IPS DF 19.7 (cell line): ENCODE measurements at regions not wholly inside any gene's neighbourhood (a gene's known extent, or its start where the extent isn't known, plus 50 kb on each side); places are given as distances from the start of the nearest gene placed in this dataset.
"Not testable (repeated sequence)": the region's sequence is repeated elsewhere in the genome, so short reads cannot be mapped to it uniquely, and the experiment has no call there.

Experiments used
- DNase-seq: peaks from one replicate; pipeline ENCODE4 v3.0.0-alpha.2; 2013; ENCODE audit warnings: low read depth, low spot score

DNA sequence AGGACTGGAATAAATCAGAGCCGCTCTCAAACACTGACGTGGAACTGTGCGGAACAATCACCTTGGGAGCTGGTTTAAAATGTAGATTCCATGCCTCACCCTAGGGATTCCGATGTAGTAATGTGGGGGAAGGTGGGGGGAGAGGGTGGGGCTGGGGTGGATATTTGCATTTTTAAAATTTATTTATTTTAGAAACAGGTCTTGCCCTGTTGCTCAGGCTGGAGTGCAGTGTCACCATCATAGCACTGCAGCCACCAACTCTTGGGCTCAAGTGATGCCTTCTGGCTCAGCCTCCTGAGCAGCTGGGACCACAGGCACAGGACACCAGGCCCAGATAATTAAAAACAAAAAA, 101.9 kb upstream of the SEC22B start:
- not testable (repeated sequence) for DNase-seq

DNA sequence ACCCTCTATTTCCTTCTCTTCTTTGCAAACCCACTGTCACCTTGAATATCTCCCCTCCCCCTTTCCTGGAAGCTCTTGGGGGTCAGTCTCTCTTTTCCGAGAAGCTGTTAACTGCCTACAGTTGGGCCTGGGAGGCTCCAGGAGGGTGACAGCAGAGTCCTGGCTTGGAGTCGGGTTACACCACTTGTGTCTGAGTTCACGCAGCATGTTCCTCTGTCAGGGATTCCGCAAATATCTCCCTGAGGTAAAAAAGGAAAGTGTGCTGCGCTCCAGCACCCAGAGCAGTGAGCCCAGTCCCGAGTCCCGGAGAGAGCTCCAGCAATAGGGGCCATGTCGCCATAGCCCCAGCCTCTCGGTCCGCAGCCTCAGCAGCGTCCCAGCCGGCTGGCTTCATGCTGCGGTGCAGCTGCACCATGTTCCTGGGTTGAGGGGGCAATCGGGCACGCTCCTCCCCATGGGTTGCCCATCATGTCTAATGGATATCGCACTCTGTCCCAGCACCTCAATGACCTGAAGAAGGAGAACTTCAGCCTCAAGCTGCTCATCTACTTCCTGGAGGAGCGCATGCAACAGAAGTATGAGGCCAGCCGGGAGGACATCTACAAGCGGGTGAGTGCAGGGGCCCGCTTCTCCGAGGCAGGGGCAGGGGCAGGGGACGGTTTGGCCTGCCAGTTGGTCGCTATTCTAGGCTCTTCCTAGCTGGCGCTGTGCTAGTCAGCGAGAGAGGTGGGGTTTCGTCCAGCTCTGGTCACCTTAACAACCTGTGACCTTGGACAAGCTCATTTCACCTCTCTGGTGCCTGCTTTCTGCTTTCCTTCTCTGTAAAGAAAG, 101.3 kb upstream of the SEC22B start:
- not testable (repeated sequence) for DNase-seq

DNA sequence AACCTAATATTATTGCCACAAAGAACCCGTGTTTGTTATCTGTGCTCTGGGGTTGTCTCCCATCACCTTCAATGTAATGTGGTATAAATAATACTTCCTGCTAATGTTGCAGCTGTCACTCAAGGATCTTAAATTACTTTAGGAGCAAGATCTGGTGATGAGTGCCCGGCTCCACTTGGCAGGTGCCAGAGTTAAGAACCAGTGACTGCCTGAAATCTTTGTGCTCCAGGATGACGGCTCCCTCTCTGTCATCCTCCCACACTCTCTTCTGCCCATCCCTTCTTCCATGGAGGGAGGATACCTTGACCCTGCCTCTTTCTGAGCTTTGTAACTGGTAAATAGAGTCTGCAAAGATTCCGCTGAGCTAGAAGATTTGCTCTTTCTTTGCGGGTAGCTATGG, 100.4 kb upstream of the SEC22B start:
- DNase-seq = not testable (repeated sequence)

DNA sequence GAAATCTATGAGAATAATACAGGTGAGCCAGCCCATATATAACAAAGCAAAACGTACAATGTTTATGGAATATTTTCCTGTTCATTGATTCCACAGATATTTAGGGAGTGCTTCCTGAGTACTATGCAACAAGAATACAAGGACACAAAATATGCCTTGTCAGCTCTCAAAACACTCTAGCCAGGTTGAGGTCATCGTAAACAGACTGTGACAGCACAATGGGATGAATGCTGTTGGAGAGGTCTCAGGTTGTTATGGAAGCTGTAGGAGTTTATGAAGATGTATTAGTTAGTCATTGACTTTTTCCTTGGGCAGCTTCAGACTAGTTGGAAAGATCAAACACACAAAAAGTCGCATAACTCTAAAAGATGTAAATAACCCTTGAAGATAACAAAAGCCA, 98.1 kb upstream of the SEC22B start:
- not testable (repeated sequence) for DNase-seq

DNA sequence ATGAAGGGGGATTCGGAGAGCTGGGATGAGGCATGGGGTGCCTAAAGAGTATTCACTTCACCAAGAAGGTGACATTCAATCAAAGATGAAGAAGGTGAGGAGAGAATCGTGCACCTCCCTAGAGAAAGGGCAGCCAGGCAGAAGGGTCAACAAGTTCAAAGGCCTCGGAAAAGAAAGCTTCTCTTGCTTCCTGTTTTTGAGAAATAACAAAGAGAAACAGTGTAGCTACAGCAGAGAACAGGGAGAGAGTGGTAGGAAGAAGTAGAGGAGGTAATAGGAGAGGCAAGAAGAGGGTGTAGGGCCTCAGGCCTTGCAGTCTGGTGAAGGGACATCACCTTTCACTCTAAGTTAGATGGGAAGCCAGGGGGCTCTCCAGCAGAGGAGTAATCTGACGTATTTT, 97.0 kb upstream of the SEC22B start:
- not testable (repeated sequence) for DNase-seq

DNA sequence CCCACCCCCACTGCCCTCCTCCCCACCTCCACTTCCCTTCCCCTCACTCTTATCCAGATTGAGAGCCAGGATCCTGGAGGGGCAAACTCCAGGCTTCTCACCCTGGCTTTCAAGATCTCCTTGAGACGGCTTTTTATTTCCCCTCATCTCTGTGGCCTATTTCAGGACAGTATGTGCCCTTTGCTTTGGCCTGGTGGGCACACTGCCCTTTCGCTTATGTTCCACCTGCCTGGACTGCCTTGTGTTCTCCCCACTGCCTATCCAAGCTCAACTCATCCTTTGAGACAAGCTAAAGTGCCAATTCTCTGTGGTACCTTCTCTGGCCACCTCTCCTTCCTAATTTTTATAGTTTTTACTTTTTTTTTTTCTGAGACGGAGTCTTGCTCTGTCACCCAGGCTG, 95.9 kb upstream of the SEC22B start:
- not testable (repeated sequence) for DNase-seq

DNA sequence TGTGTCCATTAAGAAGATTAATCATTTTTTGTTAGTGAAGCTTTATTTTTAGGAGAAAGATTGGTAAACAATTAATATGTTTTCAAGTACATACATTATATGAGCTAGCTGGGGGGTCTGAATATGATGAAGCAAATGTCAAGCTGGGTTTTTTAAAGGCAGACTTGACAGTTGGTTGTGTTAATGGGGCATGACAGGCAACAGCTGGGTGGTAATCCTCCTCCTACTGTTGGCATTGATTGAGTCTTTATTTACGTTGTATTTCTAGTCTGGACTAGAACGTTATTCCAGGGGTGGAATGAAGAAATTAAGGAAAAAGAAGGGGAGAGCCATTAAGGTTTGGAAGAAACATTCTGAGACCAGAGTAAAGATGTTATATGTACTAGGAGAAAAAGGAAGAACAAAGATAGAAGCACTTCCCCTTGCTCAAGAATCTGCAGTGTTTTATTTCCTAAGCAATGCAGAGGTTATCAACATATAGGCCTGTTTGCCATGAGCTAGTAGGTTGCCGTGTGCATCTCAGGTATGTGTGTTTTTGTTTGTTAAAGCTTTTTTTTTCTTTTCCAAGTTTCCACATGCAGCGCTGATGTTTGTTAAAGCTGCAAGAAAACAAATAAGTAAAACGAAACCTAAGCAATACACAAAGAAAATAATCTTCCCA, 95.4 kb upstream of the SEC22B start:
- DNase-seq = not testable (repeated sequence)

DNA sequence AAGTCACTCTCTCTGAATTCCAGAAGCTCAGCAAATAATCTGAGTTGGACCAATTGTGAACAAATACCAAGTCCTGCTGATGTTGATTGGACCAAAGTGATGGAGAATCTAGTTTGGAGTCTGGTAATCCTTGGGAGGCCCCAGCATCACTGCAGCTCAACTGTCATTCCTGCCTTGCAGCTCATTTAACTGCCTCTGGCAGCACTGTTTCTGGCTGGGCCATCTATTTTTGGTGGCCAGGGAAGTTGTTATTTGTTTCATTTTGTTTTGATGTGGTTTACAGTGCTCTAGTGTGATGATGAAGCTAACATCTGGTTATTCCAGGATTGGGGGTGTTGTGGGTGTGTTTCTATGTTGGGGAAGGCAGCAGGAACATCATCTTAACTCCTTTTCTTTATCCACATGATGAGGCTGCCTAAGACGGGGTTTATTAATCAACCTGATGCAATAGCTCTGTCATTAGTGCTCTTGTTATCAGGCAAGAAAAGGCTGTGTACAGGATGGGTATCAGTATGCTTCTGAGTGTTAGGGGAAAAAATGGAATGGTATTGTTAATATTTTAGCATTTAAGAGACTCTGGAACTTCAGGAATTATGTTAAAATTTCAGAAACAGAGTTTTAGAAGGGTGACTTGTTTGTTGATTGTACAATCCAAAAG, 91.7 kb upstream of the SEC22B start:
- not testable (repeated sequence) for DNase-seq

DNA sequence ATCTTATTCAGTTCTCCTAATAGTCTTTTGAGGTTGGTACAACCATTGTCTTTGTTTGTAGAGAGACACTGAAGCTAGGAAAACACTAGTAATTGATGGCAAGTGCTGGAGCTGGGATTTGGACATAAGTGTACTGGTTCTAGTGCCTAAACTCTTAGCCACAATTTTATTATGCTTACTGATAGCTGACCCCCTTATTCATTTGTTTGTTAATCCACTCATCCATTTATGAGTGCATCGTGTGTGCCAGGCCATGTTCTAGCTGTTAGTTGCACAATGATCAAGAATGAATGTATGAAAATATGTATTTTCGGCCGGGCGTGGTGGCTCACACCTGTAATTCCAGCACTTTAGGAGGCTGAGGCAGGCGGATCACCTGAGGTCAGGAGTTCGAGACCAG, 88.2 kb upstream of the SEC22B start:
- DNase-seq = not testable (repeated sequence)

DNA sequence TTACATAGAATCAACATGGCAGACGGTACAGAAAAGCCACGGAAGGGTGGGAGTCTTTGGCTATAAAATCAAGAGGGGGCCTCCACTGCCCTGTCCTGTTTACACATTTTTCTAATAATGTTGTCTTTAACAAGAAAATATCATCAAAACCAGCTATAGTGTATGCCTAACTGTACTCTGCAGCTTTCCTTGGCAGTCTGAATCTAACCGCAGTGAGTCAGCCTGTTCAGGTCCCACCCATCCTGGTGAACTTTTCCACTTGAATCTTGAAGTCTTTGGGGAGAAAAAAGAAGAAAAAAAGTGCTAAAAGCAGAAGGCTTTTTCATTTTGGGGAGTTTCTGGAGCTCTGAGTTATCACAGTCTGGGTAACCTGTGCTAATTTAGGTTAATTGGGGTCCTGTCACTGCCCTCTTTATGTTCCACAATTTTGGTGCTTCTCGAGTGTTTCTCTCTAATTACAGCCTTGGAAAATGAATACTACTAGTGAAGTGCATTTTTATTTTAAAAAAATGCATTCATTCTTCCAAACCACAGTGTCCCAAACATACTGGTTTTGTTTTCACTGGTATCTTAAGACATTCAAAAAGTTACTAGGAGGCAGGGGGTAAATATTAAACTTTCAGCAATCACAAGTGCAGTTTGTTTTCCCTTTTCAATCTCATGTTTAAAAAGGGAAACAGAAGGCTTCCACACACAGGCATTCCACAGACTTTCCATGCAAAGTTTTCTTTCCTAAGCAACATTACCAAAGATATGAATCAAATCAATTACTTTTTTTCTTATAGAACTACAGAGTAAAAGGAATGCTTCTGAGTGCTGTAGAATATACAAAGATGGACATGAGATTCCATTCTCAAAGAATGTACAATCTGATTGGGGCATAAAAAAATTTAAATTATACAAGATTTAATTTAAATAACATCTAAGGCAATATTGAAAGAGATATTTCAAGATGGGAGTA, 86.8 kb upstream of the SEC22B start:
- DNase-seq = not testable (repeated sequence)

DNA sequence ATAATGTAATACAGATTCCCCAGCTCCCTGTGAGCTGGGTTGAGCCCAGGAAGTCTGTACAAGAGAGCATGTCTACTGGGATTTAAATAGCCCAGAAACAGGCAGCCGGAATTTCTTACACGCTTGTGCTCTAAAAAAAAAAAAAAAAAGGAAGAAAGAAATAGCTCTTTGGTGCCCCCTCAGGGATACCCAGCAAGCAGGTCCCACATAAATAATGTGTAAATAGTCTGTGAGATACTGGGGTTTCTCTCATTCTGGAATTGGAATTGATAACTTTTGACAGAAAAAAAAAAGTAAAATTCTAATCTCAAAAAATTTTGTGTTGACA, 81.4 kb upstream of the SEC22B start:
- not testable (repeated sequence) for DNase-seq

DNA sequence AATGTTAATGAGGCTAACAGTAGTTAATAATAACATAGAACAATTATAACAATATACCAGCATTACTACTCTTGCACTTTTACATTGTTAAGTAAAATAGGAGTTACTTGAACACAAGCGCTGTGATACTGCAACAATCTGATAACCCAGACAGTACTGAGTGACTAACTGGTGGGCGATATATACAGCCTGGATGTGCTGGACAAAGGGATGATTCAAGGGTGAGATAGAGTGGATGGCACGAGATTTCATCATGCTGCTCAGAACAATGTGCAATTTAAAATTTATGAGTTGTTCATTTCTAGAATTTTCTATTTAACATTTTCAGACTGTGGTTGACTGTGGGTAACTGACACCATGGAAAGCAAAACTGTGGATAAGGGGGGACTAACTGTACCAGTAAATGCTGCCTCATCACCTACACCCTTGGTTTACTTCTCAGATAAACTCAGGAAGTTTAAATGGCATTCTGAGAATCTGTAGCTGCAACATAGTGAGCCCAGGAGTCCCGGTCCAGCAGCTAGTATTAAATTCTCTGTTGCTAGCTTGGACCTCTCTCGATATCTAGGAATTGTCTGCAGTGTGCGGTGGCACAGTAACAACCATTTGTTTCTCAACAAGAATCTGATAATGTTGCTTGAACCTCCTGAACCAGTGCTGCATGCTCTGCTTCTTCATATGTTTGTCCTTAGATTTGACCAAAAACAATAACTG, 80.9 kb upstream of the SEC22B start:
- not testable (repeated sequence) for DNase-seq

DNA sequence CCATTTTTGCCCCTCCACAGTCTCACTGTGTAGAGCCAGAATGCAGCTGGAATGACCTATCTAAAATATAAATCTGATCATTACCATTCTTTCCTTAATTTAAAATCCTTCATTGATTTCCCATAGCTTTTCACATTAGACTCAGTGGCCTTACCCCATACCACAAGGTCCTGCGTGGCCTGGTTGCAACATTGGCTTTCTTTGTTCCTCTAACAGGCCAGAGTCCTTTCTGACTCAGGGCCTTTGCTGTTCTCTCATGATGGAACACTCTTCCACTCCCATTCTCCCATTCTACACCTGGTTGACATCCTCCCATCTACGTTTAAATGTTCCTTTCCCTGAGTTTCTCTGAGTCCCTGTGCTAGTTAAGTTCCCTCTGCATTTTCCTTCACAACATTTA, 74.4 kb upstream of the SEC22B start:
- not testable (repeated sequence) for DNase-seq

DNA sequence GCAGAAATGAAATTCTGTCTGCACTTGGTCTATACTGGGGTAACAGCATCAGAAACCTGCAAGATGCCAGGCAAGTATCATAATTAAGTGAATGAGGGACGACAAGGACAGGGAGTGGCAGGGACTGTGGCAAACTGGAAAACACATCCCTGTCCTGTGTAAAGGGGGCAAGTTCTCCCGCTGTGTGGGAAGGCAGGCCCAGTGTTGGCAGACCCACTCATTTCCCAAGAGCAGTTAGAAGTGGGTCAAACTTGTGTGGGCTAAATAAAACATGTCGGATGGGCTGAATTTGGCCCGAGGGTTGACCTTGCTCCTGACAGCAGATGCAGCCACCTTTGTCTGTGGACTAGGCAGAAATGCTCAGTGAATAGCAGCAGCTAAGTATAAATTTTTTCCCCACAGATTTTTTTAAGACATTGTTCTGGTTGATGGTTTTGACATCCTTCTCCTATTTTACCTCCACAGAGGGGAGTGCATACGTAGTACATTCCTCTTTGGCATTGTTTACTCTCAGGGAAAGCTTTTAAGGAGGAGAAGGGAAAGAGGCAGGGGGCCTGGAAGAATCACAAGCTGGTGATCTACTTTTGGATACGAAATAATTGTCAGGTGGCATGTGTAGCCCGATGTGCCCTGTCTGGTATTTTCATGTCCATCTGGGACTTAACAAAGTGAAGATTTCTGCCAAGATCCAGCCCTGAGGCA, 72.6 kb upstream of the SEC22B start:
- not testable (repeated sequence) for DNase-seq

DNA sequence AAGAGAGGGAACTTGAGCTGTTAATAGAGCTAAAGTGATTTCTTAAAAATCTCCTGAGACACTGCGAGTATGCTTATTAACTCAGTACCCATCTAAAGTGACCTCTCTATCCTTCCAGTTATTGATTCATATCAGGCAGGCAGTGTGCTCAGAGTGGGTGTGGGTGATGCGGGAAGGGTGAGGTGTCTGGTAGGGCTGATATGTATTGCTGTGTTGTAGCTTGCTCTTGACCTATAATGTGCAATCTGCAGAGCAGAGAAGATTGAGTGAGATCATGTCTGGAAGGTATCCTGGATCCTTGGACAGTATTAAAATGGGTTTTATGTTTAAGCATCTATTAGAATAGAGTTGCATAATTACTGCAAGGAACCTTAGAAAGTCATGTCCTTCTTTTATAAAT, 71.9 kb upstream of the SEC22B start:
- DNase-seq = not testable (repeated sequence)

DNA sequence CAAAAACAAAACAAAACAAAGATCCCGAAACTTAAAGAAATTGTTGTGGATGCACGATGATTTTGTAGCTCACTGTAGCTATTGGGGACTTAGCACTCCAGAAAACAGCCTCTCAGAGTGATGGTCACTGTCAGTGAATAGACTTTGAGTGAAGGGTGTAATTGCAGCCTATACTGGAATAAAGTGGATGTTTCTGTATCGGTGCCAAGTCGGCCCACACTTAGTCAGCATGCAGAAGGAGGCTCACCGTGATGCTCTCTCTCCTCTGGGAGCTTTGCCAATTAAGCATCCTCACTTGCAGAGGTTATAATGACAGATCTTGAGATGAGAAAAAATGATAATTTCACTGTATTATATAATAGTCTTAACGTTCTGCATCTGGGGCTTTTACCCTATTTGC, 67.5 kb upstream of the SEC22B start:
- DNase-seq = not testable (repeated sequence)

DNA sequence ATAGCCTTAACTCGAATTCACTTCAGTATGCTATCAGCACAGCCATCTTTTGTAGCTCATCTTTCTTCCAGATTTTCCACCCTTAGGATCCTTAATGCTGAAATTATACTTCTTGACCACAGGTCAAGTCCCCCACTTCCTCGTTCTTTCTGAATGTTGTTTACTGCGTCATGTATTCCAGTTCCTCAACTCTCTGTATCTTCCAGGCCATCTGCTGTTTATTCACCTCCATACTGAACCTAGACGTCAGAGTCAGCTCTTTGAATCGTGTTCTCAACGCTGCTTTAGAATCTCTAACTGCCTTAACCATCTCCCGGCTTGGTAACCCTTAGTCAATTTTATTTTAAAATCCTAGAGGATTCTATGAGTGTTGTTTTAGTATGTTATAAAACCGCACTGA, 66.3 kb upstream of the SEC22B start:
- not testable (repeated sequence) for DNase-seq

DNA sequence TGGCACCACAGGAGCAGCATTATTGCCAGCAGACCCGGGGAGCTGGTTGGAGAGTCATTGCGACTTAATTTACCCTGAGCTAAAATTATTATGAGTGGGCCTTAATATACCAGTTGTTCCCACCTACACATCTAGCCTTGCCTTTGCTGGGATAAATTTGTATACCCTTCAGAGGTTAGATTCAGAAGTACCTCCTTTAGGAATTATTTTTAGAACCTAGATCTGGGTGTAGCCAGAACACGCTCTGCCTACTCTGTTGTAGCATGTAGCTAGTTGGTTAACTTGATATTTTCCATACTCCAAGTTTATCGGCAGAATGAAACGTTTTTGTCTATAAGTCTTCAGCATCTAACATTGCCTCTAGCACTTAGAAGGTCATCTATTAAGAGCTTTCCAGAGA, 65.5 kb upstream of the SEC22B start:
- DNase-seq = not testable (repeated sequence)

DNA sequence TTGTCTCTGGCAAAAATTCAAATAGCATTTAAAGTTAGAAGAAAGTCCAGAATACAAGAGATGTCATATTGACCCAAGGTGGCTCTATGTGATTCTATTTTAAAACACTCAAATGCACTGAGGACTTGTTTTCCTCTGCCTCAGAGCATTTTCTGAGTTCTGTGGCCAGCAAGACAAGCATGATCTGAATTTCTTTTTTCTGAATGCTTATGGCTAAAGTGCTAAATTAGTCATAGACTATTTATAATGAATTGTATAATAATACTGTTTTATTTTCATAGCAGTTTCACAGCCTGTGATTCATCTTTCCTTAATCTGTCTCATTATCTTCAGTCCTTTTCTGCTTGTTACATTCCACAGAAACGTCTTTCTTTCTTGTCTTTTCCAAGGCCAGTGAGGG, 63.9 kb upstream of the SEC22B start:
- not testable (repeated sequence) for DNase-seq

DNA sequence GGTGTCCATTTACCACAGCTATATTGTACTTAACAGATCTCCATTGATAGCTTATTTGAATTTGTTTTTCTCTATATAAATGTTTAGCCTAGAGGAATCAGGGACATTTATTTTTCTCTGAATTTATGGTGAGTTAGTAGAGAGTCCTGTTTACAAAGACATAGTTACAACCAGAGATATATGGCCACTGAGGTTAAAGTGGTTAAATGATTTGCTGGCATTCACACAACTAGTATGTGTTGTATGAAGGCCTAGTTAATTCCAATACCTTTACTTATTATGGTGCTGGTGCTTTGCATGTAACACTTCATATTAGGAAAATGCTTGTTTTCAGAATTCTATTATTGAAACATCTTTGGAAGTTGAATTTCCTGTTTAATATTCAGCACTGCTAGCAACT, 63.0 kb upstream of the SEC22B start:
- DNase-seq = not testable (repeated sequence)
